ENCODE measurements at regions not wholly inside any gene's neighbourhood (a gene's known extent, or its start where the extent isn't known, plus 50 kb on each side); places are given as distances from the start of the nearest gene placed in this dataset.

GRCh38 chr10:63751836-63752235 lies 230.6 kb downstream of the REEP3 start (continued):
- TF ChIP-seq ZNF404 (tag by site-specific recombination; IDR thresholded peaks at IDR 0.05) (no peak), ZSCAN4 (tag by site-specific recombination; IDR thresholded peaks at IDR 0.05) (no peak), ZFP3 (tag by site-specific recombination; IDR thresholded peaks at IDR 0.05; ENCODE audit: low read depth) (no peak), ZNF394 (tag by site-specific recombination; IDR thresholded peaks at IDR 0.05; ENCODE audit: borderline replicate concordance) (no peak)

GRCh38 chr10:63752318-63752717 lies 231.1 kb downstream of the REEP3 start:
- H3K4me1 ChIP-seq (ENCODE audit: control insufficient read depth, insufficient read depth, low read length): no peaks in the 10 kb centered on the region
- no peaks in the 10 kb centered on the region for H3K9me3 ChIP-seq (ENCODE audit: control insufficient read depth, insufficient read depth, low read depth, low read length)
- ChIA-PET CTCF (interaction anchor here (0.6 to 0.7 kb wide), 2 partner anchors 85 to 589 kb away, joined by 3 to 4 read pairs; no protein-coding TSS in a partner anchor), POLR2A (no interaction called here)
- no peaks in the 10 kb centered on the region for H3K36me3 ChIP-seq (ENCODE audit: control insufficient read depth in 2 of 2, insufficient read depth in 1 of 2, low read length in 2 of 2)
- no peak overlapping the region for H3K27ac ChIP-seq (ENCODE audit: extremely low read depth, low read depth, low read length)
- no peak overlapping the region for H3K4me3 ChIP-seq (ENCODE audit: low read depth, low read length)
- TF ChIP-seq INSM2 (tag by site-specific recombination; IDR thresholded peaks at IDR 0.05): no peak
- TF ChIP-seq OVOL3 (tag by site-specific recombination; IDR thresholded peaks at IDR 0.05): no peak
- no peak for TF ChIP-seq KLF8 (tag by site-specific recombination; IDR thresholded peaks at IDR 0.05)
- TF ChIP-seq ZNF221 (tag by site-specific recombination; IDR thresholded peaks at IDR 0.05; ENCODE audit: borderline replicate concordance): no peak
- TF ChIP-seq ZBTB6 (tag by site-specific recombination; IDR thresholded peaks at IDR 0.05): no peak
- no peak for TF ChIP-seq ZNF580 (tag by site-specific recombination; IDR thresholded peaks at IDR 0.05)
- TF ChIP-seq ZBTB10 (tag by site-specific recombination; IDR thresholded peaks at IDR 0.05): no peak
- TF ChIP-seq ZNF626 (tag by site-specific recombination; IDR thresholded peaks at IDR 0.05): no peak
- TF ChIP-seq AEBP2 (tag by site-specific recombination; IDR thresholded peaks at IDR 0.05; ENCODE audit: borderline replicate concordance): no peak
- TF ChIP-seq ZNF223 (tag by site-specific recombination; IDR thresholded peaks at IDR 0.05): no peak
- TF ChIP-seq ZBTB8A (tag by site-specific recombination; IDR thresholded peaks at IDR 0.05): no peak
- TF ChIP-seq TRIM28 (IDR thresholded peaks at IDR 0.05; ENCODE audit: borderline replicate concordance, low read length): no peak
- TF ChIP-seq ZNF510 (tag by site-specific recombination; IDR thresholded peaks at IDR 0.05; ENCODE audit: insufficient replicate concordance): no peak
- no peak for TF ChIP-seq ZNF677 (tag by site-specific recombination; IDR thresholded peaks at IDR 0.05)
- TF ChIP-seq ZNF423 (tag by site-specific recombination; IDR thresholded peaks at IDR 0.05): no peak
